ENCODE measurements at regions not wholly inside any gene's neighbourhood (a gene's known extent, or its start where the extent isn't known, plus 50 kb on each side); places are given as distances from the start of the nearest gene placed in this dataset.

DNA sequence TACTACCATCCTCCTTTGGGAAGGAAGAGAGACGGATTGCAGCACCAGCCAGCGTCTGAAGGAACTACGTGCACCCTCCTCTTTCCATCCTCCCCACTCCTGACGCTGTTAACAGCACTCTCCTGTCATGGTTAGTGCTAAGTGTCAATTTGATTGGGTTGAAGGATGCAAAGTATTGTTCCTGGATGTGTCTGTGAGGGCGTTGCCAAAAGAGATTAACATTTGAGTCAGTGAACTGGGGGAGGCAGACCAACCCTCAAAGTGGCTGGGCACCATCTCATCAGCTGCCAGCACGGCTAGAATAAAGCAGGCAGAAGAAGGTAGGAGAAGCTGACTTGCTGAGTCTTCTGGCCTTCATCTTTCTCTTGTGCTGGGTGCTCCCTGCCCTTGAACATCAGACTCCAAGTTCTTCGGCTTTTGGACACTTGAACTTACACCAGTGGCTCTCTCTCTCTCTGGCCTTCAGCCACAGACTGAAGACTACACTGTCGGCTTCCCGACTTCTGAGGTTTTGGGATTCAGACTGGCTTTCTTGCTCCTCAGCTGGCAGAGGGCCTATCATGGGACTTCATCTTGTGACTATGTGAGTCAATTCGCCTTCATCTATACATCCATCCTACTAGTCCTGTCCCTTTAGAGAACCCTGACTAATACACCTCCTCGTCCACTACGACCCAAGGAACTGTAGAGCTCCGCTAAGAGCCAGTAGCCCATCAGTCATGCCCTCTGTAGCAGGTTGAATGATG, 128.2 kb upstream of the HES1 start:
- DNase-seq (ENCODE audit: low read depth in 2 of 3, low spot score in 2 of 3): no peak

DNA sequence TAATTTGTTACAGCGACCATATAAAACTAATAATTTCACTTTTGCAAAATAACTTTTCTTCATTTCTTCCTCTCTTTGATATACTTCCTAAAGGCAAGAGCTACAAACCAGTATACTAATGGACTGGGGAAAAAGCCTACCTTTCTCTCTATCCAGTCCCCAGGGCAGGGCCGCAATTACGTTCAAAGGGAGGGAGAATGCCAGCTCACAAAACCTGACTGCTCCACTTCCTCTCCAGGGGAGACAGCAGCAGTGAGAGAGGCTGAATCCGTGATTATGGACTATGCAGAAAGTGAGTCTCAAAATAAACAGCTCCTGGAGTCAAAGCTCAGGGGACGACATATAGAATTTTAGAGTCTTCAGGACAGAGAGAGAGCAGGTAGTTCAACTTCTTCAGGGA, 126.9 kb upstream of the HES1 start:
- DNase-seq (ENCODE audit: low read depth in 2 of 3, low spot score in 2 of 3): no peak

DNA sequence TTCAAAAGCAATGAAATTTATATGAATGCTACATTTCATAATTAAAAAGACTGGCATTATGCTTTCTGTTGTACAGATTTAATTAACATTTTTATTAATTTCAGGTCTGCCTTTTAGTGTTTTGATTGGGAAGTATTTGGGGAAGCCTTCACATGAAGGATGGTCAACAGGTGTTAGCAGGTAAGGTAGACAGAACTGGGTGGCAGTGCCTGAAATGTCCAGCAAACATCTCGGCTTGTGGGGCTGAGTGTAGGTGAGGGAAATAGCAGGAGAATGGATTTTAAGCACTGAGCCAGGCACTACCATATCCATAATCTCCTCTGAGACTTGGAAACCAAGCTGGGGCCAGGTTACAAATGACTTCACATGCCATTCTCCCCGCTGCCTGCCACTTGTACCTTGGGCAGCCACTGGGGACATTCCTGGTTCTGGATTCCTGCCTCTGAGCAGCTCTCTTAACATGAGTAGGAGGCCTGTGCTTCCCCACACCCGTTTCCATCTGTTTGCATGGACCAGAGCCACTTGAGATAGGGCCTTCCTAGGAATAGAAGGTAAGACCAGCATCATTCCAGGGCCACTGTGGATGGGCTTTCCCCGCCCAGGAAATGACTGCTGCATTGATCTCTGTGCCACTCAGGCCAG, 125.9 kb upstream of the HES1 start:
- no peak for DNase-seq (ENCODE audit: low read depth in 2 of 3, low spot score in 2 of 3)

DNA sequence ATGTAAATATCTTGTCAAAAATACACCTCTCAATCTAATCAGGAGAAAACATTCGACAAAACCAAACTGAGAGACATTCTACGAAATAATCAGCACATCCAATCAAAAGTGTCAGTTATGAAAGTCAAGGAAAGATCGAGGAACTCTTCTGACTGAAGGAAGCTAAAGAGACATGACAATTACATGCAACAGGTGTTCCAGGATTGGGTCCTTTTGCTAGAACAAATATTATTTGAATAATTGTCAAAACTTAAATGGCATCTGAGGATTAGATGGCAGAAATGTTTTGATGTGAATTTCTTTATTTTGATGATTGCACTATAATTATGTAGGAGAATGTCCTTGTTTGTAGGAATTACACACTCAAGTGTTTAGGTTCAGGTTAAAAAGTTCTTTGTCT, 124.1 kb upstream of the HES1 start:
- no peak for DNase-seq (ENCODE audit: low read depth in 2 of 3, low spot score in 2 of 3)

GRCh38 chr3:194013928-194014327, 122.0 kb upstream of the HES1 start:
- no peak for DNase-seq (ENCODE audit: low read depth in 2 of 3, low spot score in 2 of 3)

GRCh38 chr3:194014756-194015155, 121.2 kb upstream of the HES1 start:
- no peak for DNase-seq (ENCODE audit: low read depth in 2 of 3, low spot score in 2 of 3)

- no peak for DNase-seq (ENCODE audit: low read depth in 2 of 3, low spot score in 2 of 3)
Measured at GRCh38 chr3:194019398-194020165, 116.4 kb upstream of the HES1 start.

DNA sequence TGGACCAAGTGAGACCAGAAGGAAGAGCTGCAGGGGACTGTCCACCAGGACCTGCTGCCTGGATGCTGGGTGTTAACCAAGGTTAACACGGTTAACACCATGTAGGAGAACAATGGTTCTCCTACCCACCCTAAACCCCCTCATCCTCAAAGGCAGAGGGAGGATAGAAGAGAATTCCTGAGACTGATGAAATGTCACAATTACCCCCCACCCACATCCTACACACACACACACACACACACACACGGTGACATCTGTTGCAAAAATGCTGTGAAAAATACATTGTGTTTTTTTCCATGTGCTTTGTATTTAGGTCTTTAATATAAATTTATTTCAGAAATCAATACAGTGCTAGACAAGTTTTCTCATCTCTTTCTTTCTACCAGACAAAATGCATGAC, 113.9 kb upstream of the HES1 start:
- no peak for DNase-seq (ENCODE audit: low read depth in 2 of 3, low spot score in 2 of 3)

GRCh38 chr3:194022816-194023215, 113.1 kb upstream of the HES1 start:
- DNase-seq (ENCODE audit: low read depth in 2 of 3, low spot score in 2 of 3): no peak

- no peak for DNase-seq (ENCODE audit: low read depth in 2 of 3, low spot score in 2 of 3)
Measured at GRCh38 chr3:194023501-194024280, 112.3 kb upstream of the HES1 start.

GRCh38 chr3:194025119-194025518, 110.8 kb upstream of the HES1 start:
- DNase-seq (ENCODE audit: low read depth in 2 of 3, low spot score in 2 of 3): no peak

DNA sequence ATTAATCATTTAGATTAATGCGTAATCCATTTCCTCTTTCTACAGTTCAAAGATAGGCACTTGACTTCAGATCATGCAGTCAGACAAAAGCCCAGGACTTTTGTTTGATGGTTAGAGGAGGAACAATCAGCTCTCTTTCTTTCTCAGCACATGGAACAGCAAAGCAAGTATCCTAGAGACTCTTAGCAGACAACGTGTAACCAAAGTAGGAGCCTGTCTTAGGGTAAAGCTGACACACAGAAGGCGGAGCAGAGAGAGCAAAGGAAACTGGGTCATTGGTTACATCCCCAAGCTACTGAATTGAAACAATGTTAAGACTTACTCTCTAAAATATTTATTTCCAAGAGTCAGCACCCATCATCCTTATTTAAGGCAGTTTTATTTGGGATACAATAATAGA, 110.0 kb upstream of the HES1 start:
- DNase-seq (ENCODE audit: low read depth in 2 of 3, low spot score in 2 of 3): no peak

GRCh38 chr3:194028434-194029004, 107.4 kb upstream of the HES1 start:
- no peak for DNase-seq (ENCODE audit: low read depth in 2 of 3, low spot score in 2 of 3)

GRCh38 chr3:194029846-194030245, 106.1 kb upstream of the HES1 start:
- DNase-seq (ENCODE audit: low read depth in 2 of 3, low spot score in 2 of 3): no peak

- DNase-seq (ENCODE audit: low read depth in 2 of 3, low spot score in 2 of 3): no peak
Measured at GRCh38 chr3:194030372-194030771, 105.6 kb upstream of the HES1 start.

GRCh38 chr3:194031349-194031748, 104.6 kb upstream of the HES1 start:
- DNase-seq (ENCODE audit: low read depth in 2 of 3, low spot score in 2 of 3): no peak

GRCh38 chr3:194031867-194032635, 103.9 kb upstream of the HES1 start:
- DNase-seq (ENCODE audit: low read depth in 2 of 3, low spot score in 2 of 3): no peak

GRCh38 chr3:194032828-194033435, 103.0 kb upstream of the HES1 start:
- no peak for DNase-seq (ENCODE audit: low read depth in 2 of 3, low spot score in 2 of 3)

GRCh38 chr3:194034346-194035336, 101.3 kb upstream of the HES1 start:
- DNase-seq (ENCODE audit: low read depth in 2 of 3, low spot score in 2 of 3): no peak

All from activated CD8-positive, alpha-beta memory T cell treated with anti-CD3 and anti-CD28 coated beads for 48 hours (primary cell).